A673 (cell line): ENCODE measurements at regions not wholly inside any gene's neighbourhood (a gene's known extent, or its start where the extent isn't known, plus 50 kb on each side); places are given as distances from the start of the nearest gene placed in this dataset.

ENCODE experiments used
- EZH2 ChIP-seq: fragments of 200-600 bp; sonication (generic); IDR thresholded peaks from 2 replicates; pipeline ENCODE4 v1.6.1; 2017; ENCODE audit warnings: borderline replicate concordance, low read depth, mild to moderate bottlenecking, mixed read lengths, antibody characterized with exemption, low read length; ENCODE audit not compliant: poor library complexity, severe bottlenecking
- TF ChIP-seq, protein P1 (sequence below): fragments of 300-800, 200-600 bp; sonication (generic); conservative IDR thresholded peaks from 2 replicates; pipeline ENCODE4 v1.5.1; 2017; ENCODE audit warnings: low read depth, mild to moderate bottlenecking, antibody characterized with exemption, low read length, moderate library complexity, mixed read lengths

DNA sequence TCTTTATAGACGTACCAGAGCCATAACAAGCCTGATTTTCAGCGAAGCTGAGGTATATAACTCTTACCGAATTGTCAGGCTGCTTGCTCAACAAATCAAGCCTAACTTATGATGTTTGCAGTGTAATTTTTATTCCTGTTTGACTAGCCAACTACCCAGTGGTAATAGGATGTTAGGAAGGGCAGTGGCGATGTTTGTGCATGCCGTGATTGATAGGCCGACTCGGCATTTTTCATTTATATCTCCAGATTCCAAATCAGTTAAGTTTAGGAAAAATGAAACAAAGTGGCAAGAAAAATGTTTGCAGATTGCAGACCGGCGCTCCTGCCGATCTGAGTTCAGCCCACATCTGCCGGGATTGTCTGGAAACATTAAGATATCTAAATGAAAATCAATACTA is 401.6 kb upstream of the ZNF507 start:
- TF ChIP-seq, protein P1, sequence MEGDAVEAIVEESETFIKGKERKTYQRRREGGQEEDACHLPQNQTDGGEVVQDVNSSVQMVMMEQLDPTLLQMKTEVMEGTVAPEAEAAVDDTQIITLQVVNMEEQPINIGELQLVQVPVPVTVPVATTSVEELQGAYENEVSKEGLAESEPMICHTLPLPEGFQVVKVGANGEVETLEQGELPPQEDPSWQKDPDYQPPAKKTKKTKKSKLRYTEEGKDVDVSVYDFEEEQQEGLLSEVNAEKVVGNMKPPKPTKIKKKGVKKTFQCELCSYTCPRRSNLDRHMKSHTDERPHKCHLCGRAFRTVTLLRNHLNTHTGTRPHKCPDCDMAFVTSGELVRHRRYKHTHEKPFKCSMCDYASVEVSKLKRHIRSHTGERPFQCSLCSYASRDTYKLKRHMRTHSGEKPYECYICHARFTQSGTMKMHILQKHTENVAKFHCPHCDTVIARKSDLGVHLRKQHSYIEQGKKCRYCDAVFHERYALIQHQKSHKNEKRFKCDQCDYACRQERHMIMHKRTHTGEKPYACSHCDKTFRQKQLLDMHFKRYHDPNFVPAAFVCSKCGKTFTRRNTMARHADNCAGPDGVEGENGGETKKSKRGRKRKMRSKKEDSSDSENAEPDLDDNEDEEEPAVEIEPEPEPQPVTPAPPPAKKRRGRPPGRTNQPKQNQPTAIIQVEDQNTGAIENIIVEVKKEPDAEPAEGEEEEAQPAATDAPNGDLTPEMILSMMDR: no peak
- TF ChIP-seq EZH2: no peak
